ENCODE measurements at regions not wholly inside any gene's neighbourhood (a gene's known extent, or its start where the extent isn't known, plus 50 kb on each side); places are given as distances from the start of the nearest gene placed in this dataset.

GRCh38 chr5:117060099-117060498, 485.5 kb upstream of the SEMA6A start:
- no peaks in the 10 kb centered on the region for H3K79me2 ChIP-seq (ENCODE audit: insufficient read depth, low read depth)
- H3K4me3 ChIP-seq (IDR thresholded peaks at IDR 0.05; ENCODE audit: insufficient read depth, low read depth, low read length), result no peak overlapping the region
- no peaks in the 10 kb centered on the region for H3K4me1 ChIP-seq (ENCODE audit: low read depth, poor library complexity, severe bottlenecking)
- H2AFZ ChIP-seq (ENCODE audit: low read depth), result no peak overlapping the region
- H4K20me1 ChIP-seq (ENCODE audit: insufficient read depth), result no peaks in the 10 kb centered on the region
- H3K27ac ChIP-seq, result no peak overlapping the region
- H3K36me3 ChIP-seq (ENCODE audit: insufficient read depth), result no peaks in the 10 kb centered on the region
- no peak for TF ChIP-seq CTCF (conservative IDR thresholded peaks at IDR 0.05; ENCODE audit: low read depth, low read length)
- no peak overlapping the region for H3K4me2 ChIP-seq
- no peaks in the 10 kb centered on the region for H3K27me3 ChIP-seq (ENCODE audit: insufficient read depth, low read depth)
- H3K9ac ChIP-seq, result no peak overlapping the region

GRCh38 chr5:117058740-117059139, 484.1 kb upstream of the SEMA6A start:
- Histone ChIP-seq H3K4me1 (ENCODE audit: low read depth, poor library complexity, severe bottlenecking) (no peaks in the 10 kb centered on the region), H3K9ac (no peak overlapping the region), H3K36me3 (ENCODE audit: insufficient read depth) (no peaks in the 10 kb centered on the region), H3K27ac (no peak overlapping the region), H3K27me3 (ENCODE audit: insufficient read depth, low read depth) (no peaks in the 10 kb centered on the region), H4K20me1 (ENCODE audit: insufficient read depth) (no peaks in the 10 kb centered on the region), H2AFZ (ENCODE audit: low read depth) (no peak overlapping the region), H3K4me2 (no peak overlapping the region), H3K4me3 (IDR thresholded peaks at IDR 0.05; ENCODE audit: insufficient read depth, low read depth, low read length) (no peak overlapping the region), H3K79me2 (ENCODE audit: insufficient read depth, low read depth) (no peaks in the 10 kb centered on the region)
- TF ChIP-seq CTCF (conservative IDR thresholded peaks at IDR 0.05; ENCODE audit: low read depth, low read length), result no peak

- no peak overlapping the region for H3K4me3 ChIP-seq (IDR thresholded peaks at IDR 0.05; ENCODE audit: insufficient read depth, low read depth, low read length)
- H4K20me1 ChIP-seq (ENCODE audit: insufficient read depth), result no peaks in the 10 kb centered on the region
- no peaks in the 10 kb centered on the region for H3K36me3 ChIP-seq (ENCODE audit: insufficient read depth)
- no peaks in the 10 kb centered on the region for H3K27me3 ChIP-seq (ENCODE audit: insufficient read depth, low read depth)
- no peaks in the 10 kb centered on the region for H3K4me1 ChIP-seq (ENCODE audit: low read depth, poor library complexity, severe bottlenecking)
- TF ChIP-seq CTCF (conservative IDR thresholded peaks at IDR 0.05; ENCODE audit: low read depth, low read length), result no peak
- no peak overlapping the region for H3K4me2 ChIP-seq
- no peak overlapping the region for H3K9ac ChIP-seq
- H3K27ac ChIP-seq, result no peak overlapping the region
- no peak overlapping the region for H2AFZ ChIP-seq (ENCODE audit: low read depth)
- no peaks in the 10 kb centered on the region for H3K79me2 ChIP-seq (ENCODE audit: insufficient read depth, low read depth)
Observed at GRCh38 chr5:117055517-117055916, 480.9 kb upstream of the SEMA6A start.

- H3K4me1 ChIP-seq (ENCODE audit: low read depth, poor library complexity, severe bottlenecking), result no peaks in the 10 kb centered on the region
- H3K27ac ChIP-seq, result no peak overlapping the region
Observed at GRCh38 chr5:117054911-117055310, 480.3 kb upstream of the SEMA6A start.

More at GRCh38 chr5:117054911-117055310, 480.3 kb upstream of the SEMA6A start:
- Histone ChIP-seq H3K79me2 (ENCODE audit: insufficient read depth, low read depth) (no peaks in the 10 kb centered on the region), H2AFZ (ENCODE audit: low read depth) (no peak overlapping the region), H3K9ac (no peak overlapping the region), H3K27me3 (ENCODE audit: insufficient read depth, low read depth) (no peaks in the 10 kb centered on the region), H3K4me3 (IDR thresholded peaks at IDR 0.05; ENCODE audit: insufficient read depth, low read depth, low read length) (no peak overlapping the region), H3K4me2 (no peak overlapping the region), H3K36me3 (ENCODE audit: insufficient read depth) (no peaks in the 10 kb centered on the region), H4K20me1 (ENCODE audit: insufficient read depth) (no peaks in the 10 kb centered on the region)
- TF ChIP-seq CTCF (conservative IDR thresholded peaks at IDR 0.05; ENCODE audit: low read depth, low read length), result no peak

Data from KMS-11 (cell line).